ENCODE measurements at regions not wholly inside any gene's neighbourhood (a gene's known extent, or its start where the extent isn't known, plus 50 kb on each side); places are given as distances from the start of the nearest gene placed in this dataset.

DNA sequence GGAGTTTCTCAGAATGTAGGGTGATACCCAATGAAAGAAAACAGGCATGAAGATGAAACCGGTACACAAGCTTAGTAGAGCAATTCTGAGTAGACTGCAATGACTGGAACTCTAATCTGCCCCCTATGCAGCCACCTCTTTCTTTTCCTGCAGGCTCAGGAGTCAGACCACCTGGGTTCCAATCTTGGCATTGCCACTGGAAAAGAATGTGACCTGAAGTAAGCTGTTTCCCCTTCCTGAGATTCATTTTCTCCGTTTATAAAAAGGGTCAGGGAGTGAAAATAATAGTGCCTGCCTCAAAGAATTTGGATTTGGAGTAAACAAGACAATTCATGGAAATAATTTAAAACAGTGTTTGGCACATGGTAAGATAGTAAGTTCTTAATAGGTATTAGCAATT is 1464.0 kb downstream of the PCDH7 start:
- H3K4me3 ChIP-seq (ENCODE audit: low read depth, low read length): no peak overlapping the region
- DNase-seq (ENCODE audit: low read depth): no peak

DNA sequence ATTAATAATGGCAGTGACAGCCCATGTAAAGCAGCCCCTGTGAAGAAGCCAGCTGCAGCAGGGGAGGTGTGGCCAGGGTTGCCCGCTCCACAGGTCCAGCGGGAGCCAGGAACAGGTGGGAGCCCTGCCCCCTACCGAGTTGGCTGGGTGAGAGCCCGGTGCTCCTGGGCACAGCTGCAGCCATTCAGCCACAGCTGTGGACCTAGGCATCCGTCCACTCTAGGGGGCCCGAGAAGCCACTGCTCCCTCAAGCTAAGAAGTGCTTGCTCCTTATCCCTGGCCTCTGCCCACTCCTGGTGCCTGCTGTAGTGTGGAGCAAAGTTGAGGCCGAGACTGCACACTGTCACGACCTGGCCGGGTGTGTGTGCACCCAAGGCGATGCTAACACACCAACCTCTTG is 1469.0 kb downstream of the PCDH7 start:
- H3K4me3 ChIP-seq (ENCODE audit: low read depth, low read length): no peak overlapping the region
- DNase-seq (ENCODE audit: low read depth): no peak

DNA sequence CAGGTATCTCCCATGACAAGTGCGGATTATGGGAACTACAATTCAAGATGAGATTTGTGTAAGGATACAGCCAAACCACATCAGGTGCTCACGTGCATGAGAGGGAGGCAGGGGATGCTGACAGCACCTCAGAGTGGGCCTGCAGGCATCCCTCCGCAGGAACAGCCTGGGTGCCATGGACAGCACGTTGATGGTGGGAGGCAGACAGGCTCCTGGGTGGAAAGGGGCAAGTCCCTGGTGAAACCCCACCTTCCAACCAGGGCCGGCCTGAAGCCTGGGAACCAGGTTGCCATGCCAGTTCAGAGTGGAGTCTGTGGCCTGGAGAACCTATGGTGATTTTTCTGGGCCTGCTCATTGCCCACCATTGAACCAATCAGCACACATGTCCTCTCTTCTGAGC is 1469.6 kb downstream of the PCDH7 start:
- no peak for DNase-seq (ENCODE audit: low read depth)
- H3K4me3 ChIP-seq (ENCODE audit: low read depth, low read length): no peak overlapping the region

DNA sequence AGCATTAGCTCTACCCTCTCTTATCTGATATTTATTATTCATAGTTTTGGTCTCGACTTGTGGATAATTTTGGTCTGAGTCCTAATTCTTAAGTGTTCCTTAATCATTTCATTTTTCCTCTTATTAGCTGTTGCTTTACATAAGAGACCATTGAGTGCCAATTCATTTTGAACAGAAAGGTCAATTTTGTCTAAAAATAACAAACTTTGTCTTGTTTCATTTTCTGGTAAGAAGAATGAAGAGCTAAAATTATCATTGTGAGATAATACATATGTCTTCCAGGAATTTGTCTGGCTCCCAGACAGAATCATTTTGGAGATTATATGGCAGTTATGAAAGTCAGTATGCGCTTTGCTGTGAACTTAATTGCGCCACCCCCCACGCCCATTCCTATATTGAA is 1471.8 kb downstream of the PCDH7 start:
- H3K4me3 ChIP-seq (ENCODE audit: low read depth, low read length): no peak overlapping the region
- no peak for DNase-seq (ENCODE audit: low read depth)

DNA sequence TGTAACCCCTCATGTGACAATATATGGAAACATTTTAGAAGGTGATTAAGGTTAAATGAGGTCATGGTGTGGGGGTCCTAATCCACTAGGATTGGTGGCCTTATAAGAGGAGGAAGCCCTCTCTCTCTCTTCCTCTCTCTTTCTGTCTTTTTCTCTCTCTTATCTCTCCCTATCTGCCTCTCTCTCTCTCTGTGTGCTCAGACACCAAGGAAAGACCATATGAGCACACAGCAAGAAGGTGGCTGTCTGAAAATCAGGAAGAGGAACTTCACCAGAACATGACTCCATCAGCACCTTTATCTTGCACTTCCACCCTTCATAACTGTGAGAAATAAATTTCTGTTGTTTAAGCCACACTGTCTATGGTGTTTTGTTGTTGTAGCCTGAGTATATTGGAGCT is 1472.2 kb downstream of the PCDH7 start:
- DNase-seq (ENCODE audit: low read depth): no peak
- no peak overlapping the region for H3K4me3 ChIP-seq (ENCODE audit: low read depth, low read length)

DNA sequence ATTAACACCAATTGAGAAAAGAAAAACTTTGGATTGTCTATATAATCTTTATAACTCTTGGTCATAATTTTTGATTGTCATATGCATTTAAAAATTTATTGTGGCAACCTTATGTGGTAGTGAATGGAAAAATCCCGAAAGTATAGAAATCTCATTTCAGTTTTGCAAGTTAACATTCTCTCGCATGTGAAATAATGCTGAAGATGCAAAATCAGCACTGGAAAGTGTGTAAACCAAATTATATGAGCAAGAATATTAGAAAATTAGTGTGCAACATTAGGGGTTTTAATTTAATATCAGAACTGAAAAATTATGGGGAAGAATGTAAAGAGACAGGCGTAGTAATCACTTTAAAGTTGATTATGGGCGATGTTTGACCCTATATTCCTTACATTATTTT is 1472.8 kb downstream of the PCDH7 start:
- no peak for DNase-seq (ENCODE audit: low read depth)
- no peak overlapping the region for H3K4me3 ChIP-seq (ENCODE audit: low read depth, low read length)

DNA sequence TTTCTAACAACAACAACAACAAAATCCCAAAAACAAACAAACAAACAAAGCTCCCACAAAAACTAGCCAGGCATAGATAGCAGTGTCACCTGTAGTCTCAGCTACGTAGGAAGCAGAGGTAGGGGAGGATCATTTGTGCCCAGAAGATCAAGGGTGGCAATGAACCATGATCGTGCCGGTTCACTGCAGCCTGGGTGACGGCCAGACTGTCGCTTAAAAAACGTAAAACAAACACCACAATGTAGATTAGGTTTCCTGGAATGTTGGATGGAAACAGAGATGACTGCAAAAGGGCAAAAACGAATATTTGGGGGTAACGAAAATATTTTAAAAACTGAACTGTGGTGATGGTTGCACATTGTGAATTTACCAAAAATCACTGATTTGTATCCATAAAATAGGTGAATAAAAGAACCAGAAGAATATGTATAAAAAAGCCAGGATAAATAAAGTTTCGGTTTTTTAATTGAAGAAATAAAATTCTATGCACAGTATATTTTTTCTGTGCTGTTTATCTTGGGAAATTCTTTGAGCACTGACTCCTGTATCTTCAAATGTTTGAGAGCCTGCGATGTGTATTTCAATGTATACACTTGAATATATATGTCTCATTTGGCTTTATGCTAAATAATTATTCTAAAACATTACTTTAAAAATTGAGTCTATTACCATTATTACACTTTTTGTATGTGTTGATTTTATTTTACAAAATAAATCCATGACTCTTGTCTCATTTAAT is 1477.0 kb downstream of the PCDH7 start:
- DNase-seq (ENCODE audit: low read depth): no peak
- no peak overlapping the region for H3K4me3 ChIP-seq (ENCODE audit: low read depth, low read length)

DNA sequence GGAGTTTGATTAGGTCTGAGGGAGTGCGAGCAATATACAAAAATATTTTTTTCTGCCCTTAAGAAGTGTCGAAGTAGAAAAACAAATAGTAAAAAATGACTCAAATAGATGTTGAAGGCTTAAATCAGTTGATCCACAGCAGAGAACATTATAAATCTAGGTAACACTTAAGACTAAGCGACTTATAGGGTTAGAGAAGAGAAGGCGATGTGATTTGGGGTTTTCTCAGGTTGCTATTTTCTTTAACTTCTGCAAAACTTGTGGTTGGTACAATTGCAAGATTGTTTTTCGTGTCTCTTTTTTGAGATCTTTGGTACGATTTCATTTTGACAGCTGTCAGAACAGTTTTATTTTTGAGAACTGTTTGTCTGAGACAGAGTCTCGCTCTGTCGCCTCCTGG is 1479.5 kb downstream of the PCDH7 start:
- no peak for DNase-seq (ENCODE audit: low read depth)
- no peak overlapping the region for H3K4me3 ChIP-seq (ENCODE audit: low read depth, low read length)

DNA sequence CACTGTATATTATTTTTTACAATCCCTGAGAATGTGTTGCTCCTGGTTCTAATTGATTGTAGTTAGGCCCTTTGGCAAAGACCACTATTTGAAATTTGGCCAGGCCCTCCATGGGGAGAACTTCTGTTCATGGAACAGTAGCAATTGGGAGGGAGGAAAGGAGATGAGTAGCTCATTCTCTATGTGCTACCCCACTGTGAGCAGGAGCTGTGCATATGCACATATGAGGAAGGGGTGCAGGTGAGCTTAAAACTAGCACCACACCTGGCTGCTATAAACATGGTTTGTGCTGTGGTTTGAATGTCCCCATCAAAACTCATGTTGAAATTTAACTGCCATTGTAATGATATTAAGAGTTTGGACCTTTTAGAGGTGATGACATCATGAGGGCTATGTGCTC is 1483.2 kb downstream of the PCDH7 start:
- no peak overlapping the region for H3K4me3 ChIP-seq (ENCODE audit: low read depth, low read length)
- no peak for DNase-seq (ENCODE audit: low read depth)

DNA sequence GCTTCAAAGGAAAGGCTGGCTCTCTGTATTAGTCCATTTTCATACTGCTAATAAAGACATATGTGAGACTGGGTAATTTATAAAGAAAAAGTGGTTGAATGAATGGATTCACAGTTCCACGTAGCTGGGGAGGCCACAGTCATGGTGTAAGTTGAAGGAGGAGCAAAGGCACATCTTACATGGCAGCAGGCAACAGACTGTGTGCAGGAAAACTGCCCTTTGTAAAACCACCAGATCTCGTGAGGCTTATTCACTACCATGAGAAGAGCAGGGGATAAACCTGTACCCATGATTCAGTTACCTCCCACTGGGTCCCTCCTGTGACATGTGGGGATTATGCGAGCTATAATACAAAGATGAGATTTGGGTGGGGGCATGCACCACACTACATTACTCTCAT is 1486.6 kb downstream of the PCDH7 start:
- H3K4me3 ChIP-seq (ENCODE audit: low read depth, low read length): no peak overlapping the region
- DNase-seq (ENCODE audit: low read depth): no peak

DNA sequence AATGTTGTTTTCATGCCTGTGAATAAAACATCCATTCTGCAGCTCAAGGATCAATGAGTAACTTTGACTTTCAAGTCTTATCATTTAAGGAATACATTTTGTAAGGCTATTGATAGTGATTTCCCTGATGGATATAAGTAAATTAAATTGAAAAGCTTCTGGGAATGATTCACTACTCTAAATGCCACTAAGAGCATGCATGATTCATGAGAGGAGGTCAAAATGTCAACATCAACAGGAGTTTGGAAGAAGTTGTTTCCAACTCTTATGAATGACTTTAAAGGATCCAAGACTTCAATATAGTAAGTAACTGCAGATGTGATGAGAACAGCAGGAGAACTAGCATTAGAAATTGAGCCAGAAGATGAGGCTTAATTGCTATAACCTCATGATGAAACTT is 1487.3 kb downstream of the PCDH7 start:
- no peak overlapping the region for H3K4me3 ChIP-seq (ENCODE audit: low read depth, low read length)
- DNase-seq (ENCODE audit: low read depth): no peak

DNA sequence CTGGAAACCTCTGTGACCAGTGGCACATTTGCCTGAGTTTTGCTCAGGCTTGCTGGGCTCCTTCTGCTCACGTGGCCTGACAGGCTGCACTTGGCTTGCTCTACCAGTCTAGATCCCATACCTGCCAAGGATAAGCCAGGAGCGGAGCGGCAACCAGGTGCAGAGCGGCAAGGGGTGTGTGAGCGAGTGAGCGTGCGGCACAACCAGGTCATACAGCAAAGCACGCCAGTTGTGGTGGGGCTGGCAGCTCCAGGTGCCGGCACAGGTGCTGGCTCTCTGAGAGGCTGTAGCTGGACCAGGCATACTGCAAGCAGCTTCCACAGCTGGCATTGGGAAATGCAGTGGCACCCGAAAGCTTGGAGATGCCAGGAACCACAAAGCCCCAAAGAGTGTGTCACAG is 1495.1 kb downstream of the PCDH7 start:
- no peak for DNase-seq (ENCODE audit: low read depth)

DNA sequence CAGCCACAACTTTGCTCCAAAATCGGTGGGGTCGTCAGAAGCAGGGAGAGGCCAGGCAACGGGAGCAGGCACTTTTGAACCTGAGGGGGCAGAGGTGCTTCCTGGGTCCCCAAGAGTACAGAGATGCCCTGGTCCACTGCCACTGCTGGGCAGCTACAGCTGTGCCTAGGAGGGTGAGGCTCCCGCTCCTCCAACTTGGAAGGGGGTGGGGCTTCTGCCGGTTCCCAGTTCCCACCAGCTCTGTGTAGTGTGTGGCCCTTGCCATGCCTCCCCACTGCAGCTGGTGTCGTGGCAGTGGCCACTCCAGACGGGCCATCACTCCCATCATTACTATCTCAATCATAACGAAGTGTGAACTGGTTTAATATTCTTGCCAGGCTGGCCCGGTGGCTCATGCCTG is 1496.3 kb downstream of the PCDH7 start:
- no peak for DNase-seq (ENCODE audit: low read depth)
- no peak overlapping the region for H3K4me3 ChIP-seq (ENCODE audit: low read depth, low read length)

More for the DNA sequence above, 1495.1 kb downstream of the PCDH7 start:
- H3K4me3 ChIP-seq (ENCODE audit: low read depth, low read length): no peak overlapping the region

DNA sequence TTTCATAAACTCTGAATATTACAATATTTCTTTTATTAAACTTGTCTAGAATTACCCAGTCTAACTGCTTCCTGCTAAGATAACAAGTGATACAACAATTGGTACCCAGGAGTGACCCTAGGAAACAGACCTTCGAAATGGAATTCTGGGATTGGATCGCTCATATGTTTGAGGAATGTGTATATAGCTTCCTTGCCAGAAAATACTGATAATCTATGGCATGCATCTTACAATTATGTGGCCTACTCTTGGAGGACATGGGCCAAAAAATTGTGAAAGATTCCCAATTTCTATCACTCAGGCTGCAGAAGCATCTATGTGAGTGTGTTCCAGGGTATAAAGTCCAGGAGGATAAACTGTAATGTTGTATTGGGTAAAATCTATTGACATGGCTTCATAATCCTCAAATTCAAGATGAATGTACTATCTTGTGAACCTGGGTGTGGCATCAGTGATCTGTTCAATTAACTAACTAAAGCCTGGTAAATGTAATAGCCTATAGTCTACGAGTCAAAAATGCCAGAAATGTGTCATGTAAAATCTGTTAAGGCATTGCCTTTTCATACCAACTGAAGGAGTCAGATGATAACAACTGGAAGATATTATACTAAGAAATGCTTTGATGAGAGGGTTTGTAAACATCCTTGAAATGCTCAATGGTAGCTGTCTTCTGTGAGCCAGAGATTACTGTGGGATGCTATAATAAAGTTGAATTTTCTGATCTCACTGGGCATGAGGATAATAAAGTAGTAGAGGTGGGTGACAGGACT is 1499.3 kb downstream of the PCDH7 start:
- no peak overlapping the region for H3K4me3 ChIP-seq (ENCODE audit: low read depth, low read length)
- DNase-seq (ENCODE audit: low read depth): peak; percentile 20

DNA sequence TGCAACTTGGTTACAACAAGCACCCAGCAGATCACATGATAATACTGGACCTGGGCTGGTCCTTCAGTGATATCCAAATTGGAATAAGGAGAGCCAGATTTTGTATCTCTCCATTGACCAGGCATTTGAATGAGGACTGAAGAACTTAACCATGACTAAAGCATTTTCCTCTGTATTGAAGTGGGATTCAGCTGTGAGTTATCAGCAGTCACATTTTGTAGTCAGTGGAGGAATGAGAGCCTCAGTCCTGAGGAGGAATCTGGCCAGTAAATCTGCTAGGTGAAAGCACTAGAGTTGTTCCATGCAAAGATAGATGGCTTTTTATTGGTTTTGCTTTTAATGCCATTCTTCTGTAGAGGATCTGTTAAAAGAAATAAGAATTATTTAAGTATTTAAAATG is 1506.0 kb downstream of the PCDH7 start:
- DNase-seq (ENCODE audit: low read depth): peak; percentile 37

DNA sequence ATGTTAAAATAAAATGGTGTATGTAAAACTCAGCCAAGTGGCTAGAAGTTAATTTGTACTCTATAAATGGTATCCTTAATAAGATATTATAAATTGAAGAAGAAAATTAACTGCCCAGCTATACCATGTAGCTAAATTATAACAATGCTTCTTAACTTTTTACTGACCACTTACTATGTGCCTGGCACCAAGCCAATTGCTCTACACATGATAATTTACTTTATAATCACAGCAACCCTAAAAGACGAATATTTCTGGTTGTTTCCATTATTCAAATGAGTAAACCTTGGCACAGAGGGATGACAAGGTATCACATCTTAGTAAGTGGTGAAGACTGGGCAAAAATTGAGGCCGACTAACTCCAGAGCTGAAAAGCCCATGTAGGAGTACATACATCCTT is 1506.6 kb downstream of the PCDH7 start:
- no peak overlapping the region for H3K4me3 ChIP-seq (ENCODE audit: low read depth, low read length)
- no peak for DNase-seq (ENCODE audit: low read depth)

More for the DNA sequence above, 1506.0 kb downstream of the PCDH7 start:
- no peak overlapping the region for H3K4me3 ChIP-seq (ENCODE audit: low read depth, low read length)

DNA sequence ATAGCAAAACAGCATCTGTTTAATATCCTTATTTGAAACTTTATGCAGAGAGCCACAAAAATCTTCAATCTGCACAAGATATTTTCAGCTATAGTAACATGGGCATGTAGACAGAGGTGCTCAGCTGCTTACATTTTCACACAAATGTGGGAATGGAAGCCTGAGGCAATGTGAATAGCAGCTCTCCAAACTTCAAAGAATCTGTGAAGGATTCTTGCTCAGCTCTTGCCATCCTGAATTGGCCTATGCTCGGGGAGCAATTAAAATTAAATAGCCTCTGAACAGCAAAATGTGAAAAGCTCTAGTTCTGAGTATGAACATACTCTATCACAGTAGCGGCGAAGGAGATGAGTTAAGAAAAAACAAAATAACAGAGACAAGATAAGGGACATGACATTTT is 1523.8 kb downstream of the PCDH7 start:
- H3K4me3 ChIP-seq (ENCODE audit: low read depth, low read length): no peak overlapping the region
- DNase-seq (ENCODE audit: low read depth): no peak

DNA sequence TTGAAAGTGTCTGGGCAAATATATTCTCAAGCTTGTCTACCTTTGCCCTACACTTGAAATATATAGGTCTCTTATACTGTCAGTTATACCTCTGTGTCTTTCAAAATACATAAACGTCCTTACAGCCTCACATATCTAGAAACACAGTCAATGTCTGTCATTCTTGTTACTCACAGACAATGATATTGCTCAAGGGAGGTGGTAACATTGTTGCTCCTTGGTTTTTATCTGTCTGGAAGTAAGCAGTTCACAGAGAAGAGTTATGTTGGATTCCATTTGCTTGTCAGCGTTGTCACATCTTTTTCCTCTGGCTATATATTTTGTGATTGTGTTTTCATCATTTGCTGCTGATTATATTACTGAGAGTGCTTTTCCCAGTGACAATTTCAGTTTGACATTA is 1528.9 kb downstream of the PCDH7 start:
- DNase-seq (ENCODE audit: low read depth): no peak
- H3K4me3 ChIP-seq (ENCODE audit: low read depth, low read length): no peak overlapping the region

DNA sequence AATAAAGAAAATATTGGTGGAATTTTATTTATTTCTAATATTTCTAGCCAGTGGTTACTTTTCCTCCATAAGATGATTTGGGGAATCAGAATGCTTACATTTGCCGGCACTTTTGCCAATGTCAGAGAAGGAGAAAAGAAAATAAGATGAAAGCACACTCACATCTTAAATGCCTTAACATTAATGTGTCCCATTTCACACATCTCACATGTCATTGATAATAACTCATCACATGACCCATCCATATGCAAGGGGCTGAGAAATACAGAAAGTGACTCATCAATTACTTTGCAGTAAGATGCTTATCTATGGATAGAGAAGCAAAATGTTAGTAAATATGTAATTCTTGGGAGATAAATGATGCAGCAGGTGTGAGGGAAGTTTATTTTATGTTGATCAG is 1531.0 kb downstream of the PCDH7 start:
- no peak overlapping the region for H3K4me3 ChIP-seq (ENCODE audit: low read depth, low read length)
- no peak for DNase-seq (ENCODE audit: low read depth)

DNA sequence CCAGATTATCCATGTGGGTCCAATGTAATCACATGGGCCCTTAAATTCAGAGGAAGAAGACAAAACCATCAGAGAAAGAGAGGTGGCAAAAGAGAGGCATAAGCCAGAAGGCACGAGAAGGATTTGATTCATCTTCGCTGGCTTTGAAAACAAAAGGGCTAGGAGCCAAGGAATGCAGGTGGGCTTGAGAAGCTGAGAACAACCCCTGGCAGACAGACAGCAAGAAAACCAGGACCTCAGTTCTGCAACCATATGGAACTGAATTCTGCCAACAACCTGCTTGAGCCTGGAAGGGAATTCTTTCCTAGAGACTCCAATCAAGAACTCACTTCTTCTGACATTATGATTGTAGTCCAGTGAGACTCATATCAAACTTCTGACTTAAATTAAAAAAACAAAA is 1531.8 kb downstream of the PCDH7 start:
- DNase-seq (ENCODE audit: low read depth): no peak
- H3K4me3 ChIP-seq (ENCODE audit: low read depth, low read length): no peak overlapping the region

DNA sequence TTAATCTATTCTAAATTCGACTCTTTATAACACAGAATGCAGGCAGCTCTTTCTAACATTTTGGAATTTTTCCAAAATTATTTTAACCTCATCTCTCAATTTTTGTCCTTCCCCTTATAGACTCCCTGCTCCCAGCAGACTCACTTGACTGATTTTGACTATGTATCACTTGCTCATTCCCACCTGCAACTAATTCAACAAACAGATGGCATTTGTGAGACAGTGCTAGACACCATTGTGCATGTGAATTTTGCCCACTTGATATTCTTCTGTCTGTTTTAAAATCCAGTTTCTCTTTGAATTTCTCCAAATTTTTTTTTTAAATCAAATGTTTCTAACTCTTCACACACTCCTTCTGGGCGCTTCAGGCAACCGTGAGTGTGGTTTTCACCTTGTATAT is 1534.0 kb downstream of the PCDH7 start:
- H3K4me3 ChIP-seq (ENCODE audit: low read depth, low read length): no peak overlapping the region
- DNase-seq (ENCODE audit: low read depth): no peak
